A549 (cell line): ENCODE measurements at regions not wholly inside any gene's neighbourhood (a gene's known extent, or its start where the extent isn't known, plus 50 kb on each side); places are given as distances from the start of the nearest gene placed in this dataset.
A peak's percentile ranks its signal among the peaks of the same experiment; 100 is the strongest.

Experiments
- ATAC-seq, 2 experiments: fragments of 200-7000 bp in 1 of 2; fragments of >200 bp in 1 of 2; cut with Nextera tagmentation in 1 of 2; cut with Tn5 transposase in 1 of 2; 3 replicates each; pipeline versions ENCODE4 v1.8.0 to v1.9.1; 2018 to 2020; ENCODE audit warnings: mild to moderate bottlenecking in 1 of 2, moderate library complexity in 1 of 2
- CTCF ChIA-PET: fragments of 300-600 bp; sonication (Branson Sonifier 250); formaldehyde crosslinking; extraction: SDS; loops from one replicate; lab custom pipeline; 2021; ENCODE audit warnings: antibody characterized with exemption, inconsistent platforms; lab: Yijun Ruan, JAX
- POLR2A ChIA-PET: fragments of 350-600 bp; formaldehyde crosslinking; extraction: SDS; loops from one replicate; lab custom pipeline; 2021; ENCODE audit warnings: antibody characterized with exemption, inconsistent platforms; lab: Yijun Ruan, JAX
- DNase-seq, 2 experiments: peaks; one replicate each; pipeline versions ENCODE4 v3.0.0 to v3.0.0-alpha.2; 2011 to 2016; ENCODE audit warnings: low read depth in 1 of 2, low spot score in 1 of 2
- FAIRE-seq: peaks from 2 replicates; lab custom pipeline; 2011; peaks lifted over from hg19 to GRCh38; lab: Jason Lieb, UNC
- H3K27ac ChIP-seq, 2 experiments: fragments of >200 bp; sonication (Bioruptor Twin); formaldehyde crosslinking; 3 replicates each; pipeline ENCODE4 v1.5.1; 2016 to 2017
- H3K4me1 ChIP-seq: fragments of >200 bp; sonication (Bioruptor Twin); formaldehyde crosslinking; 3 replicates; pipeline ENCODE4 v1.6.1; 2016
- H3K4me2 ChIP-seq: fragments of >200 bp; sonication (Bioruptor Twin); formaldehyde crosslinking; 3 replicates; pipeline ENCODE4 v1.6.1; 2016
- H3K4me3 ChIP-seq: fragments of >200 bp; sonication (Bioruptor Twin); formaldehyde crosslinking; 3 replicates; pipeline ENCODE4 v1.5.1; 2016
- H3K9me3 ChIP-seq: fragments of >200 bp; sonication (Bioruptor Twin); formaldehyde crosslinking; 3 replicates; pipeline ENCODE4 v1.6.1; 2016
- BCL3 ChIP-seq: fragments of >200 bp; sonication (Bioruptor Twin); formaldehyde crosslinking; IDR thresholded peaks from 3 replicates; pipeline ENCODE4 v1.6.1; 2016
- BHLHE40 ChIP-seq: IDR thresholded peaks from 2 replicates; pipeline ENCODE4 v1.6.1; 2012; ENCODE audit warnings: low read depth, low read length, inconsistent platforms
- CEBPB ChIP-seq, 2 experiments: fragments of >200 bp in 1 of 2; sonication (Bioruptor Twin) in 1 of 2; formaldehyde crosslinking in 1 of 2; IDR thresholded peaks; 2 replicates each; pipeline ENCODE4 v1.6.1; 2012 to 2016
- CHD4 ChIP-seq: fragments of 200-600 bp; sonication (generic); IDR thresholded peaks from 2 replicates; pipeline ENCODE4 v1.6.1; 2016; ENCODE audit warnings: antibody characterized with exemption, mild to moderate bottlenecking, borderline replicate concordance
- CTCF ChIP-seq: fragments of >200 bp; sonication (Bioruptor Twin); formaldehyde crosslinking; IDR thresholded peaks from 3 replicates; pipeline ENCODE4 v1.5.1; 2016
- E2F6 ChIP-seq: IDR thresholded peaks from 2 replicates; pipeline ENCODE4 v1.6.1; 2012; ENCODE audit warnings: low read depth, borderline replicate concordance
- EHF ChIP-seq: fragments of 250-450 bp; sonication (Bioruptor Pico); IDR thresholded peaks from 2 replicates; pipeline ENCODE4 v1.5.0; 2020; ENCODE audit warnings: mild to moderate bottlenecking
- GATA3 ChIP-seq: IDR thresholded peaks from 2 replicates; pipeline ENCODE4 v1.6.1; 2012; ENCODE audit warnings: borderline replicate concordance
- HDAC2 ChIP-seq: fragments of 200-600 bp; sonication (generic); IDR thresholded peaks from 2 replicates; pipeline ENCODE4 v1.6.1; 2016
- HMGXB4 ChIP-seq: fragments of 250-450 bp; sonication (Bioruptor Pico); IDR thresholded peaks from 2 replicates; pipeline ENCODE4 v1.5.0; 2021; ENCODE audit warnings: mild to moderate bottlenecking, moderate library complexity, borderline replicate concordance
- HOXB5 ChIP-seq: fragments of 250-450 bp; sonication (Bioruptor Pico); IDR thresholded peaks from 2 replicates; pipeline ENCODE4 v1.5.0; 2020; ENCODE audit warnings: mild to moderate bottlenecking, moderate library complexity
- JUN ChIP-seq, 2 experiments: fragments of >200 bp; sonication (Bioruptor Twin); formaldehyde crosslinking; IDR thresholded peaks; 2 replicates in 1 of 2; 3 replicates in 1 of 2; pipeline ENCODE4 v1.6.1; 2016 to 2017
- JUNB ChIP-seq: fragments of >200 bp; sonication (Bioruptor Twin); formaldehyde crosslinking; IDR thresholded peaks from 2 replicates; pipeline ENCODE4 v1.6.1; 2016
- KDM1A ChIP-seq: fragments of 200-600 bp; sonication (generic); IDR thresholded peaks from 2 replicates; pipeline ENCODE4 v1.6.1; 2016; ENCODE audit warnings: low read depth, mild to moderate bottlenecking
- KDM5A ChIP-seq: fragments of 200-600 bp; sonication (generic); IDR thresholded peaks from 2 replicates; pipeline ENCODE4 v1.6.1; 2016; ENCODE audit warnings: antibody characterized with exemption, mild to moderate bottlenecking
- MAFK ChIP-seq: fragments of 450-650 bp; IDR thresholded peaks from 2 replicates; pipeline ENCODE4 v1.6.1; 2014; ENCODE audit not compliant: partially characterized antibody
- MAX ChIP-seq: IDR thresholded peaks from 2 replicates; pipeline ENCODE4 v1.6.1; 2012
- MYC ChIP-seq: IDR thresholded peaks from 2 replicates; pipeline ENCODE4 v1.6.1; 2012; ENCODE audit warnings: mild to moderate bottlenecking, inconsistent platforms, low read length, improper control_type of control experiment, borderline replicate concordance
- PBX3 ChIP-seq: IDR thresholded peaks from 2 replicates; pipeline ENCODE4 v1.6.1; 2012
- RARB ChIP-seq: fragments of 250-450 bp; sonication (Bioruptor Pico); IDR thresholded peaks from 2 replicates; pipeline ENCODE4 v1.8.0; 2021; ENCODE audit warnings: mild to moderate bottlenecking, moderate library complexity
- RCOR1 ChIP-seq: fragments of 150-350 bp; IDR thresholded peaks from 2 replicates; pipeline ENCODE4 v1.6.1; 2014; ENCODE audit warnings: antibody characterized with exemption, low read length, low read depth
- RNF2 ChIP-seq: fragments of 200-600 bp; sonication (generic); IDR thresholded peaks from 2 replicates; pipeline ENCODE4 v1.6.1; 2016; ENCODE audit warnings: low read depth, mild to moderate bottlenecking, antibody characterized with exemption, moderate library complexity, borderline replicate concordance
- SMC3 ChIP-seq: fragments of >200 bp; sonication (Bioruptor Twin); formaldehyde crosslinking; IDR thresholded peaks from 3 replicates; pipeline ENCODE4 v1.6.1; 2018; ENCODE audit warnings: inconsistent platforms
- TFCP2L1 ChIP-seq: fragments of 250-450 bp; sonication (Bioruptor Pico); IDR thresholded peaks from 2 replicates; pipeline ENCODE4 v1.5.0; 2021; ENCODE audit warnings: mild to moderate bottlenecking
- USF2 ChIP-seq: fragments of 450-650 bp; IDR thresholded peaks from 2 replicates; pipeline ENCODE4 v1.6.1; 2014; ENCODE audit warnings: antibody characterized with exemption
- ZFP36 ChIP-seq: fragments of 450-650 bp; IDR thresholded peaks from 2 replicates; pipeline ENCODE4 v1.6.1; 2014; ENCODE audit warnings: borderline replicate concordance; ENCODE audit not compliant: partially characterized antibody
- ZNF302 ChIP-seq: fragments of 250-450 bp; sonication (Bioruptor Pico); IDR thresholded peaks from 2 replicates; pipeline ENCODE4 v1.9.0; 2021; ENCODE audit warnings: inconsistent platforms, mild to moderate bottlenecking, moderate library complexity
- ZSCAN20 ChIP-seq: fragments of 250-450 bp; sonication (Bioruptor Pico); IDR thresholded peaks from 2 replicates; pipeline ENCODE4 v1.8.0; 2022; ENCODE audit warnings: mild to moderate bottlenecking, moderate library complexity
- WGBS: methylation state at CpG from one replicate; pipeline ENCODE4 v1.1.6; 2017; ENCODE audit errors: missing lambda C conversion rate; 5-methylcytosine and 5-hydroxymethylcytosine counted together

GRCh38 chr9:89734600-89735041 lies 129.8 kb downstream of the GADD45G start (continued):
- TF ChIP-seq RNF2 = no peak
- no peak for TF ChIP-seq PBX3
- no peak for TF ChIP-seq RCOR1
- no peak for TF ChIP-seq JUNB

GRCh38 chr9:89738137-89738932 lies 133.5 kb downstream of the GADD45G start:
- ChIA-PET POLR2A (no interaction called here), CTCF (interaction anchor here (0.7 to 0.8 kb wide), 3 partner anchors 17 to 354 kb away, joined by 3 read pairs; no protein-coding TSS in a partner anchor)
- ATAC-seq (peak in 1 of 2 experiments; percentile 55; a peak in 2 of 6 replicates), DNase-seq (no peak), FAIRE-seq (no peak)
- Histone ChIP-seq H3K4me3 (no peak overlapping the region), H3K4me1 (no peaks in the 10 kb centered on the region), H3K9me3 (no peaks in the 10 kb centered on the region), H3K27ac (no peak overlapping the region), H3K4me2 (no peak overlapping the region)
- TF ChIP-seq HOXB5 (no peak), TFCP2L1 (CRISPR knock-in tag) (no peak), KDM5A (no peak), MAFK (no peak), RCOR1 (no peak), CEBPB (IDR thresholded peaks at IDR 0.05) (no peak), MYC (no peak), JUN (IDR thresholded peaks at IDR 0.05) (no peak), CHD4 (no peak), HDAC2 (no peak), RARB (no peak), ZFP36 (no peak), SMC3 (no peak), ZNF302 (CRISPR knock-in tag) (no peak), JUNB (no peak)
- WGBS = 35% methylated on average over 11 of the region's 11 CpGs

GRCh38 chr9:89739511-89739910 lies 134.7 kb downstream of the GADD45G start:
- FAIRE-seq (no peak), ATAC-seq (no peak), DNase-seq (no peak)
- Histone ChIP-seq H3K9me3 (no peaks in the 10 kb centered on the region), H3K4me1 (no peaks in the 10 kb centered on the region)
- CTCF ChIA-PET = interaction anchor here (0.7 to 1.6 kb wide), 2 partner anchors 18 to 142 kb away, joined by 3 read pairs; no protein-coding TSS in a partner anchor
- TF ChIP-seq ZSCAN20 (CRISPR knock-in tag) = no peak
- no peak for TF ChIP-seq MAX
- no peak for TF ChIP-seq CEBPB (IDR thresholded peaks at IDR 0.05)
- no peak for TF ChIP-seq HMGXB4 (CRISPR knock-in tag)
- TF ChIP-seq GATA3 = no peak
- TF ChIP-seq KDM1A = no peak
- no peak for TF ChIP-seq BHLHE40
- TF ChIP-seq CTCF = no peak
- no peak for TF ChIP-seq MYC
- no peak for TF ChIP-seq RNF2
- TF ChIP-seq BCL3 = no peak
- no peak for TF ChIP-seq E2F6
- no peak for TF ChIP-seq EHF
- no peak for TF ChIP-seq USF2
- TF ChIP-seq SMC3 = no peak
- TF ChIP-seq, all 56 proteins: peak for 0
- WGBS = 51% methylated on average over 4 of the region's 4 CpGs
- H3K27ac ChIP-seq = no peak overlapping the region
- H3K4me2 ChIP-seq = no peak overlapping the region
- no peak overlapping the region for H3K4me3 ChIP-seq
- POLR2A ChIA-PET = no interaction called here
